HCT116 (cell line): ENCODE measurements at regions not wholly inside any gene's neighbourhood (a gene's known extent, or its start where the extent isn't known, plus 50 kb on each side); places are given as distances from the start of the nearest gene placed in this dataset.
"Not testable (repeated sequence)": the region's sequence is repeated elsewhere in the genome, so short reads cannot be mapped to it uniquely, and the experiment has no call there.

Experiments used
- ATAC-seq: fragments of 200-7000 bp; cut with Tn5 transposase; 2 replicates; pipeline ENCODE4 v1.9.1; 2020; ENCODE audit warnings: mild to moderate bottlenecking, moderate library complexity
- BruUV-seq: library from RNA; stranded (reverse); fragments of 400-500 nt; replicated peaks from 2 replicates; lab custom pipeline; 2021; lab: Mats Ljungman, UMichigan
- CTCF ChIA-PET: fragments of 300-600 bp; sonication (Branson Sonifier 250); formaldehyde crosslinking; loops from one replicate; lab custom pipeline; 2021; ENCODE audit warnings: antibody characterized with exemption; lab: Charles Lee
- POLR2A ChIA-PET: fragments of 300-600, 350-600 bp; sonication (Branson Sonifier 250); formaldehyde crosslinking; loops from one replicate; lab custom pipeline; 2021; ENCODE audit warnings: antibody characterized with exemption; lab: Charles Lee
- RAD21 ChIA-PET, 2 experiments: fragments of 300-600 bp; sonication (Branson Sonifier 250); formaldehyde crosslinking; loops; one replicate each; lab custom pipeline; 2023; ENCODE audit warnings: low total read pairs in 2 of 2; ENCODE audit not compliant: uncharacterized antibody in 2 of 2, unreplicated experiment in 2 of 2, low non-redundant PET in 1 of 2; lab: Charles Lee
- DNase-seq: peaks from one replicate; pipeline ENCODE4 v3.0.0-alpha.2; 2010; ENCODE audit warnings: low read depth, low spot score
- H2AFZ ChIP-seq: fragments of 200-600 bp; shearing (Covaris generic), sonication (generic); 2 replicates; pipeline ENCODE4 v1.6.1; 2017; ENCODE audit warnings: low read depth, mixed run types, mixed read lengths, antibody characterized with exemption, low read length; ENCODE audit not compliant: poor library complexity, severe bottlenecking
- H3K27ac ChIP-seq: 2 replicates; pipeline ENCODE4 v1.5.1; 2012; ENCODE audit warnings: low read depth, low read length
- H3K27me3 ChIP-seq: fragments of 200-600 bp; sonication (generic); 2 replicates; pipeline ENCODE4 v1.6.1; 2016; ENCODE audit warnings: mixed run types, low read length, mixed read lengths; ENCODE audit not compliant: insufficient read depth
- H3K36me3 ChIP-seq, 2 experiments: fragments of 200-500 bp in 1 of 2; fragments of 200-600 bp in 1 of 2; sonication (Bioruptor generic) in 1 of 2; sonication (generic) in 1 of 2; 2 replicates each; pipeline versions ENCODE4 v1.5.1 to v1.6.1; 2014 to 2016; ENCODE audit warnings: low read length in 2 of 2, inconsistent platforms in 1 of 2, mixed read lengths in 1 of 2, mixed run types in 1 of 2; ENCODE audit not compliant: insufficient read depth in 2 of 2, control insufficient read depth in 1 of 2
- H3K4me1 ChIP-seq, 2 experiments: fragments of 200-600 bp in 1 of 2; sonication (generic) in 1 of 2; 2 replicates each; pipeline versions ENCODE4 v1.5.1 to v1.6.1; 2012 to 2017; ENCODE audit warnings: low read length in 2 of 2, inconsistent platforms in 1 of 2, mild to moderate bottlenecking in 1 of 2, mixed read lengths in 1 of 2, mixed run types in 1 of 2, moderate library complexity in 1 of 2; ENCODE audit not compliant: insufficient read depth in 2 of 2, control insufficient read depth in 1 of 2
- H3K4me2 ChIP-seq: fragments of 200-600 bp; sonication (generic); 2 replicates; pipeline ENCODE4 v1.6.1; 2017; ENCODE audit warnings: mixed run types, low read length, mixed read lengths
- H3K4me3 ChIP-seq, 2 experiments: fragments of 200-600 bp in 1 of 2; sonication (generic) in 1 of 2; replicated peaks in 1 of 2; 2 replicates each; pipeline ENCODE4 v1.5.1; 2011 to 2016; ENCODE audit warnings: low read length in 2 of 2, control low read depth in 1 of 2, low read depth in 1 of 2, mild to moderate bottlenecking in 1 of 2, mixed read lengths in 1 of 2, mixed run types in 1 of 2
- H3K79me2 ChIP-seq: fragments of 200-600 bp; sonication (generic); 2 replicates; pipeline ENCODE4 v1.6.1; 2017; ENCODE audit warnings: mild to moderate bottlenecking, mixed run types, low read length, moderate library complexity, mixed read lengths; ENCODE audit not compliant: insufficient read depth
- H3K9ac ChIP-seq: fragments of 200-600 bp; sonication (generic); 2 replicates; pipeline ENCODE4 v1.6.1; 2016; ENCODE audit warnings: low read length, mixed read lengths
- H3K9me2 ChIP-seq: fragments of 200-600 bp; sonication (generic), shearing (Covaris generic); 2 replicates; pipeline ENCODE4 v1.6.1; 2017; ENCODE audit warnings: mixed run types, mild to moderate bottlenecking, moderate library complexity; ENCODE audit not compliant: insufficient read depth
- H3K9me3 ChIP-seq, 2 experiments: fragments of 200-500 bp in 1 of 2; fragments of 200-600 bp in 1 of 2; sonication (Bioruptor generic) in 1 of 2; sonication (generic) in 1 of 2; 2 replicates each; pipeline ENCODE4 v1.6.1; 2014 to 2017; ENCODE audit warnings: low read length in 2 of 2, mixed read lengths in 2 of 2, inconsistent platforms in 1 of 2, low read depth in 1 of 2, mild to moderate bottlenecking in 1 of 2, mixed run types in 1 of 2, moderate library complexity in 1 of 2; ENCODE audit not compliant: control insufficient read depth in 1 of 2, insufficient read depth in 1 of 2
- H4K20me1 ChIP-seq: fragments of 200-600 bp; sonication (generic), shearing (Covaris generic); 2 replicates; pipeline ENCODE4 v1.6.1; 2017; ENCODE audit warnings: mixed run types, mild to moderate bottlenecking, moderate library complexity; ENCODE audit not compliant: insufficient read depth
- EZH2 ChIP-seq: fragments of 200-600 bp; sonication (generic); IDR thresholded peaks from 2 replicates; pipeline ENCODE4 v1.6.1; 2017; ENCODE audit warnings: antibody characterized with exemption, mixed run types
- EZH2phosphoT487 ChIP-seq: fragments of 200-600 bp; IDR thresholded peaks from 2 replicates; pipeline ENCODE4 v1.6.1; 2018; ENCODE audit warnings: antibody characterized with exemption, borderline replicate concordance
- POLR2A ChIP-seq: IDR thresholded peaks from 2 replicates; pipeline ENCODE4 v1.7.0; 2011; ENCODE audit warnings: borderline replicate concordance; ENCODE audit not compliant: insufficient read depth, insufficient read length; ENCODE audit errors: extremely low read depth
- ZNF274 ChIP-seq: fragments of 200-500 bp; sonication (Bioruptor generic); IDR thresholded peaks from 2 replicates; pipeline ENCODE4 v1.6.1; 2014; ENCODE audit warnings: mild to moderate bottlenecking, low read depth, low read length, inconsistent platforms
- intact Hi-C: fragments of 100-400 bp; cut with micrococcal nuclease; formaldehyde crosslinking; loops from 2 replicates; pipeline ENCODE4 v1.10.0; 2022
- TF ChIP-seq, protein P1 (sequence below), 3 experiments: fragments of 200-600 bp in 1 of 3; sonication (generic) in 1 of 3; IDR thresholded peaks in 2 of 3; conservative IDR thresholded peaks in 1 of 3; 2 replicates each; pipeline ENCODE4 v1.5.1; 2012 to 2017; ENCODE audit warnings: low read depth in 2 of 3, low read length in 2 of 3, antibody characterized with exemption in 1 of 3, borderline replicate concordance in 1 of 3, control low read depth in 1 of 3, mild to moderate bottlenecking in 1 of 3, mixed read lengths in 1 of 3, mixed run types in 1 of 3, moderate library complexity in 1 of 3; ENCODE audit not compliant: insufficient read depth in 1 of 3

DNA sequence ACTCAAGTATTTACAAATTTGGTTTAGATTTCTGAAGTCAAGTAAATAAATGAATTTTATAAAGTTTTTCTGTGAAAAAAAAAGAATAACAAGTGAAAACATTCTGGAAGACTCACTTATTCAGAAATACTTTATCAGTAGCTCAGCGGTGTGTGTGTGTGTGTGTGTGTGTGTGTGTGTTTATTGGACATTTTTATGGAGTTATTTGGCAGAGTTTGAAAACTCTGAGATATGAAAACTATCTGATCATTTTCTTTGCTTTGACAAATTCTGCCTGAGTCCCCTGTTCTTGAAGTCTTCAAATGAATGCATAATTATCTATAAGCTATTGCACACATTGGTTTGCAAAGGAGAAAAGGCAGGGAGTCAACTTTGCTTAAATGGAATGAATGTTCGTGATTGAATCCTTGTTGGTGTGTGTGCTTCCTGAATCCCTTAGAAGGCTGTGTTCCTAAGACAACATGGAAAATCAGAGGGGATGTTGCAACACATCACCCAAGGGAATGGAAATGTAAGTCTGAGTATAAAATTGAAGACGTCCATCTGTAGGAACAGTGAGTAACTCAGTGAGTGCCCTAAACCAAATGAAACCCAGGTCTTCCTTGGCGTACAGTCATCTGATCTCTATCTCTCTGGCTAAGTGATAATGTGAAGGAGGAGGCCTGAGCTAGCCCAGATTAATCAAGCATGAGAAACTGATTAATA is 160.9 kb downstream of the REEP3 start:
- H4K20me1 ChIP-seq = no peaks in the 10 kb centered on the region
- DNase-seq (no peak), ATAC-seq (no peak)
- H3K4me1 ChIP-seq = no peaks in the 10 kb centered on the region
- H3K36me3 ChIP-seq = no peaks in the 10 kb centered on the region
- ChIA-PET RAD21 (no interaction called here), POLR2A (interaction anchor here (1.8 kb wide), 1 partner anchor 21 kb away, joined by 5 read pairs; no protein-coding TSS in a partner anchor), CTCF (no interaction called here)
- no peaks in the 10 kb centered on the region for H3K9me3 ChIP-seq
- no peak overlapping the region for H3K27ac ChIP-seq
- H3K4me2 ChIP-seq = no peak overlapping the region
- H3K4me3 ChIP-seq = no peak overlapping the region
- H3K9ac ChIP-seq = no peak overlapping the region
- H3K9me2 ChIP-seq = no peaks in the 10 kb centered on the region
- H2AFZ ChIP-seq = no peak overlapping the region
- no TSS peak for BruUV-seq
- intact Hi-C loops = no loop called here
- H3K27me3 ChIP-seq = no peaks in the 10 kb centered on the region
- no peaks in the 10 kb centered on the region for H3K79me2 ChIP-seq
- TF ChIP-seq ZNF274 (no peak), EZH2 (no peak), POLR2A (no peak), EZH2phosphoT487 (no peak)
- TF ChIP-seq, protein P1, sequence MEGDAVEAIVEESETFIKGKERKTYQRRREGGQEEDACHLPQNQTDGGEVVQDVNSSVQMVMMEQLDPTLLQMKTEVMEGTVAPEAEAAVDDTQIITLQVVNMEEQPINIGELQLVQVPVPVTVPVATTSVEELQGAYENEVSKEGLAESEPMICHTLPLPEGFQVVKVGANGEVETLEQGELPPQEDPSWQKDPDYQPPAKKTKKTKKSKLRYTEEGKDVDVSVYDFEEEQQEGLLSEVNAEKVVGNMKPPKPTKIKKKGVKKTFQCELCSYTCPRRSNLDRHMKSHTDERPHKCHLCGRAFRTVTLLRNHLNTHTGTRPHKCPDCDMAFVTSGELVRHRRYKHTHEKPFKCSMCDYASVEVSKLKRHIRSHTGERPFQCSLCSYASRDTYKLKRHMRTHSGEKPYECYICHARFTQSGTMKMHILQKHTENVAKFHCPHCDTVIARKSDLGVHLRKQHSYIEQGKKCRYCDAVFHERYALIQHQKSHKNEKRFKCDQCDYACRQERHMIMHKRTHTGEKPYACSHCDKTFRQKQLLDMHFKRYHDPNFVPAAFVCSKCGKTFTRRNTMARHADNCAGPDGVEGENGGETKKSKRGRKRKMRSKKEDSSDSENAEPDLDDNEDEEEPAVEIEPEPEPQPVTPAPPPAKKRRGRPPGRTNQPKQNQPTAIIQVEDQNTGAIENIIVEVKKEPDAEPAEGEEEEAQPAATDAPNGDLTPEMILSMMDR (IDR thresholded peaks at IDR 0.05 in 2 of 3, conservative IDR thresholded peaks at IDR 0.05 in 1 of 3; ENCODE audit: borderline replicate concordance in 1 of 3, insufficient read depth in 1 of 3, low read depth in 2 of 3, low read length in 2 of 3) = no peak
- TF ChIP-seq, all 23 proteins: peak for 0

DNA sequence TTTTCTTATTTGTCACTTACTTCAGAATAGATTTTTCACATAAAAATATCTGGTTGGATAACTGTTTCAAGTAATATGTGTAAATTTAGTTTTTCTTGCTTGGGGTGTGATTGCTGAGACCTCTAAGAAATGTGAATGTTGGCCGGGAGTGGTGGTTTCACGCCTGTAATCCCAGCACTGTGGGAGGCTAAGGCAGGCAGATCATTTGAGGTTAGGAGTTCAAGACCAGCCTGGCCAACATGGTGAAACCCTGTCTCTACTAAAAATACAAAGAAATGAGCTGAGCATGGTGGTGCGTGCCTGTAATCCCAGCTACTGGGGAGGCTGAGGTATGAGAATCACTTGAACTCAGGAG is 161.5 kb downstream of the REEP3 start:
- H3K9me3 ChIP-seq, BruUV-seq, H3K4me2 ChIP-seq, RAD21 ChIA-PET, H3K9ac ChIP-seq, intact Hi-C loops, H3K9me2 ChIP-seq, ATAC-seq, H3K4me3 ChIP-seq, H3K27ac ChIP-seq, H3K4me1 ChIP-seq, H3K36me3 ChIP-seq, CTCF ChIA-PET, H3K79me2 ChIP-seq, H3K27me3 ChIP-seq, H2AFZ ChIP-seq, H4K20me1 ChIP-seq, DNase-seq: not testable (repeated sequence)
- POLR2A ChIA-PET = interaction anchor here (1.8 kb wide), 1 partner anchor 21 kb away, joined by 5 read pairs; no protein-coding TSS in a partner anchor
